Nucleus accumbens (tissue), 56 donors: ENCODE measurements at regions not wholly inside any gene's neighbourhood (a gene's known extent, or its start where the extent isn't known, plus 50 kb on each side); places are given as distances from the start of the nearest gene placed in this dataset.

ENCODE experiments used
- DNase-seq, 56 donors: peaks; one replicate each; lab custom pipeline; 2025; lab: John Stamatoyannopoulos, UW

GRCh38 chr16:66001432-66001831 is 365.1 kb upstream of the CDH5 start:
- no peak for DNase-seq

- no peak for DNase-seq
Observed at GRCh38 chr16:65998443-65998842, 368.0 kb upstream of the CDH5 start.

- DNase-seq, result no peak
Observed at GRCh38 chr16:65994291-65994690, 372.2 kb upstream of the CDH5 start.

DNA sequence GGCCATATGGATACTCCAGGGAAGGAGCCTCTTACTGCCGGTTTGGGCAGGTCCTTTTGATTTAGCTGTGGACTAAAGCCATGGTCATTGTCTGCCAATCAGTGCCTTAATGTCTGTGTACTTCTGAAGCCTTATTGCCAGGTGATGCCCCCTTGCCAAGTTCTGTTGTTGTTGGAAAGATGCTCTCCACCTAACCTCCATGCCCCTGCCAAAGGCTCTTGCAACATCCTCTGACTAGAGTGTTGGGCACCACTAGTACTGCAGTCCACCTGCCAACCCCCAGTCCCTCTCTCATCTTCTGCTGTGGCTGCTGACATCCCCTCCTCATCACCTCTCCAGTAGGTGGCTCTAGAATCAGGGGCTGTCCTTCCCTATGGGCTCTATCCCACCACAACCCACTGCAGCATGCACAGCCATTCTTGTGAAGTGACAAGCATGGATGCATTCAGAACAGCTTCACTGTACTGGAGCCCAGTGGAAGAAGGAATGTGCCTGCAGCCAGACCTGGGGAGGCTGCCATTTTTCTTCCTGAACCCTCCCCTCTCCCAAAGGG is 375.3 kb upstream of the CDH5 start:
- DNase-seq, result no peak

DNA sequence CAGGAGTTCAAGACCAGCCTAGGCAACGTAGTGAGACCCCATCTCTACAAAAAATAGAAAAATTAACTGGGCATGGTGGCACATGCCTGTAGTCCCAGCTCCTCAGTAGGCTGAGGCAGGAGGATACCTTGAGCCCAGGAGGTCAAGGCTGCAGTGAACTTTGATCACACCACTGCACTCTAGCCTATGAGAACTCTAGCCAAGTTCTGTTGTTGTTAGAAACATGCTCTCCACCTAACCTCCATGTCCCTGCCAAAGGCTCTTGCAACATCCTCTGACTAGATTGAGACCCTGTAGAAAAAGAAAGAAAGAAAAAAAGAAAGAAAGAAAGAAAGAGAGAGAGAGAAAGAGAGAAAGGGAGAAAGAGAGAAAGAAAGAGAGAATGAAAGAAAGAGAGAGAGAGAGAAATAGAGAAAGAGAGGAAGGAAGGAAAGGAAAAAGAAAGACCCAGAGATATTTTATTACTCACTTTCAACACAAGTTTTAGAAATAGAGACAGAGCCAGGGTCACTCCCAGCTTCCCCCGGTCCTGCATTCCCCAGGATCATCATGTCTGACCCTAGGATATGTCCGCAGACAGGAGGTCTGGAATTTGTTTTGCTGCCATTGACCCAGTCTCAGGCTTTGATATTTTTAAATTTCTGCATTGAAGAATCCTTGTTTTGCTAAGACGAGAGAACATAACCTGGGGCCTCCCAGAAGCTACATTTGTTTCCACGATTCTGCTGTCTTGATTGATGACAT is 376.5 kb upstream of the CDH5 start:
- no peak for DNase-seq

DNA sequence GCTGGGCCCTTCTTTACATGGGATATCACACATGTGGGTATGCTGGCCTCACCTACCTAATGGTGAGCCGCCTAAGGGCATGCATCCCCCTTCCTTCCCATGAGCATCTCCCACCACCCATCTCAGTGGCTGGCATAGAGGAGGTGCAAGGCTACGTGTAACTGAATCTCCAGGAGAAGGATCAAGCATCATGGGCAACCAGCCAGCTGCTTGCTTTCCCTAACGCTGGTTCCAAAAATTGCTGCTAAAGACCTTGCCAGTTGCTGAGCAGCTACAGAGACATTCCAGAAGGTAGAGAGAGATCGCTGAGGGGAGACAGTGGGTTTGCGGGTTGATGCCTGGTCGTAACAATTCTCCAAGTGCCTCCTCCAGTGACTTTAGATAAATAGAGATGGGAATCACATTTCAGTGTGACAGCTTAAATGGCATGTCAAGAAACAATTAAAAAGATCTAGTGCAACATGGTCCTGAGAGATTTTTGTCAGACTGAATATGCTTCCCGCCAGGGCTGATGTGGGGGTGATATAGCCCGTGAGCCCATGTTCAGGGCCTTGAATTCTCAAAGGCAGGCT is 378.4 kb upstream of the CDH5 start:
- DNase-seq, result no peak

DNA sequence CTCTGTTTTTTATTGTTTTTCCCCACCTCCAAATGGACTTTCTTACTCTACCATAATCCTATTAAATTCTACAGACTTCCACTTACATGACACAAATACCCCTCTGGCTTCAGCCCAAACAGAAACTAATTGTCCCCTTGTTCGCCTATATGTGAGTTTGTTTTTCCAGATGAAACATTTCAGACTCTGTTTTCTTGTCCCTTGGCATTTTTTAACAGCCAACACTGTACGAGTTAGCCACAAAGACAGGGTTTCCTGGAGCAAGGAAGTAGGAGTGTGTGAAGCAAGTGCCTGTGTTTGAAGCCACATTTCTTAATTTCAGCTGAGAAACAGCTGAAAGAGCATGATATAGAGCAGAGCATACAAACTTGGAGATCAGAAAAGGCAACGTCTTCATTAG is 382.2 kb upstream of the CDH5 start:
- no peak for DNase-seq

DNA sequence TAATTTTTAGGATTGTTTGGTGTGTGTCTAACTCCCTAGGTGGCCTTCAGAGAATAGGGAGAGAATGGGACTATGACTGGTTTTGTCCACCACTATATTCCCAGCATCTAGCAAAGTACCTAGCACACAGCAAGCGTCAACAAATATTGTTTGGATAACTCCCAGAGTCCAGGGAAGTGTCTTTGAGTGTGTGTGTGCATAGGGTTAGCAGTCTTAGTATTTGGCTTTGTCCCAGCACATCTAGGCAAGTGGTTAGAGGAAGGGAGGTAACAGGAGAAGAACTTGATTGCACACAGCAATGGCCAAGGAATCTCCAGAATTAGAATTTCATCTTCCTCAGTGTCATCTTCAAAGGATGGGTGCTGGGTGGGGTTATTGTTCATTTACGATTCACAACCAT is 385.4 kb upstream of the CDH5 start:
- no peak for DNase-seq

DNA sequence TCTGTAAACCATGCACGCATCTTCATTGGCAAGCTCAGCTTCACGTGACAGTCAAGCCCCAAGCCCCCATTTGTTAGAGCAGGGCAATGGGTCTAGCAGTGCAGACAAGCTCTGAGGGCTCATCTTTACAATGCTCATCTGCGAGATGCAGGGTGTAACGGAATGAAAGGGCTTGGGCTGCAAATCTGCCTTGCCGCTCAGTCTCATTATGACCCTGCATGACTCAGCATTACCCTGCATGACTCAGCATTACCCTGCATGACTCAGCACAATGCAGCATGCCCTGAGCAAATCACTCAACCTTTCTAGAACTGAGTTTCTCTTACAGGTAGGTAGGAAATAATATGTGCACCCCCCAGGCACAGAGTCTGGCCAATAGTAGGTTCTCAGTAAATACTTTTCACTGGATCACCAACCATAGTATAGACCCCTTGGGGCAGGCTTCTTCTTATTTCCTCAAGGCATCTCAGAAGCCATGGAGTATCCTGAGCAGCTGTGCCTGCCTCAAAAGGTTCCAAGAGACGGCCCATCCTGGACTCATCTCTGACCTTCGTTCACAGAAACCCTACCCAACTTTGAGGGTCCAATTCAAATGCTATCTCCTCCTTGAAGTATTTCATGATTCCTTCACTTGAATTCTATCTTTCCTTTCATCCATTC is 391.3 kb upstream of the CDH5 start:
- peak in 13 of 56 donors; percentile 0 to 66 (median 21) for DNase-seq

- DNase-seq, result no peak
Observed at GRCh38 chr16:65967376-65967775, 399.1 kb upstream of the CDH5 start.

- DNase-seq, result no peak
Observed at GRCh38 chr16:65965628-65966027, 400.9 kb upstream of the CDH5 start.

- DNase-seq, result no peak
Observed at GRCh38 chr16:65964752-65965151, 401.7 kb upstream of the CDH5 start.

DNA sequence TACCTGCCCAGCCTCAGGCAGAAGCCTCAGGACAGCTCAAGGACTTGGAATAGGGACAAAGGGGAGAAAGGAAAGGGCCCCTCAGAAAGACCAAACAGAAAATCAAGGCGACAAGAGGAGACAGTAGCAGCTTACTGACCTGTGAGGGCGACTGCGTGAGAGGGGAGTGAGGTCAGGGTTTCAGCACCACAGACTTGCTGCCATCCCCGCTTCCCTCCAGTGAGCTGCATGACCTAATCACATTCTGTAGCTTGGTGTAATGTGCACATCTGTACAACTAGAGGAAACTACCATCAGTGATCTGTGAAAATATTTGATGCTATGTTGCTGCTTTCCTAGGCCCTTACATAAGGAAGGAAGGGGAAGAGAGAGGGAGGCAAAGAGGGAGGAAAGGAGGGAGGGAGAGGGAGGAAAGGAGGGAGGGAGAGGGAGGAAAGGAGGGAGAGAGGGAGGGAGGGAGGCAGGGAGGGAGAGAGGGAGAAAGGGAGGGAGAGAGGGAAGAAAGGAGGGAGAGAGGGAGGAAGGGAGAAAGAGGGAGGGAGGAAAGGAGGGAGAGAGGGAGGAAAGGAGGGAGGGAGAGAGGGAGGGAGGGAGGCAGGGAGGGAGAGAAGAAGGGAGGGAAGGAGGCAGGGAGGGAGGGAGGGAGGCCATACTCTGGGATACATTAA is 404.9 kb upstream of the CDH5 start:
- DNase-seq, result no peak

GRCh38 chr16:65959983-65960382 is 406.5 kb upstream of the CDH5 start:
- no peak for DNase-seq

- DNase-seq, result no peak
Observed at GRCh38 chr16:65958086-65958485, 408.4 kb upstream of the CDH5 start.

DNA sequence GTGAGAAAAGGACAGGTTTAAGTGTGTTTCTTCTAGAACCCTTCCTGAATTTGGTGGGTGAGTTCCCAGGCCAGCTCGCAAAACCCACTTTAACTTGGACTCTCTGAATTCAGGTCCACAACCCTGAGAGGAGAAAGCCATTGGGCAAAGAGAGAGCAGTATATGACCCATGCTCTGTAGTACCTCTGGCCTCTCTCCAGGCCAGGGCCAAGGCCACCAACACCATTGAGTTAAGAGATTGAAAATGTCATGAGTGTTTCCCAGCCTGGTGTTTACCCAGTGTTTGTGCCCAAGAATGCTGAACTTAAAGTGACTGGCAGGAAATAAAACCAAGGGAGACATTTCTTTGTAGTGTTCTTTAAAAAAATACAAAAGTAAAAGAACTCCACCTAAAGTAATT is 410.4 kb upstream of the CDH5 start:
- DNase-seq, result no peak

- DNase-seq, result no peak
Observed at GRCh38 chr16:65954446-65954845, 412.0 kb upstream of the CDH5 start.

DNA sequence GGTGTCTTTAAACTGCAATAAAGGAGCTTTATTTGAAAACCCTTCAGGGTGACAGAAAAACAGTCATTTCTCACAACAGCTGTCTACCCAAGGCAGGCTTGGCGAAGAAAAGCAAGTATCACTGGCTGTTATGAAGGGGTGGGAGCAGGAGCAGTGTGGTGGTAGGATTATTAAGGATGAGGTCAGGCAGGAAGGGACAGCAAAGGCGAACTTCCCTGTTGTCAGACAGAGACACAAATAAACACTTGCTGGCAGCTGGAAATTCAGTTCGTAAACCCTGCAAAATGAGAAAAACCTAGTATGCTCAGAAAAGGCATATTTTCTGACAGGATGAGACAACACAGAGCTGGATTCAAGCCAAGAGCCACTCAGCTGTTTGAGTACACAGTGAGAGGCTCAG is 416.3 kb upstream of the CDH5 start:
- no peak for DNase-seq

GRCh38 chr16:65948361-65948760 is 418.1 kb upstream of the CDH5 start:
- no peak for DNase-seq

- DNase-seq, result peak in 20 of 56 donors; percentile 1 to 43 (median 10)
Observed at GRCh38 chr16:65947951-65948350, 418.5 kb upstream of the CDH5 start.

GRCh38 chr16:65945493-65945892 is 421.0 kb upstream of the CDH5 start:
- no peak for DNase-seq
